CD8-positive, alpha-beta memory T cell (primary cell): ENCODE measurements at regions not wholly inside any gene's neighbourhood (a gene's known extent, or its start where the extent isn't known, plus 50 kb on each side); places are given as distances from the start of the nearest gene placed in this dataset.
A peak's percentile ranks its signal among the peaks of the same experiment; 100 is the strongest.

ENCODE experiments used
- CTCF ChIA-PET: fragments of 350-600 bp; sonication (Branson Sonifier 250); formaldehyde crosslinking; loops from one replicate; lab custom pipeline; 2021; ENCODE audit warnings: antibody characterized with exemption; lab: Charles Lee
- POLR2A ChIA-PET: fragments of 350-600 bp; sonication (Branson Sonifier 250); formaldehyde crosslinking; loops from one replicate; lab custom pipeline; 2021; ENCODE audit warnings: antibody characterized with exemption; lab: Charles Lee
- DNase-seq, 5 donors: peaks; one replicate each; pipeline versions ENCODE4 v3.0.0 to v3.0.0-alpha.2; 2020 to 2022; ENCODE audit warnings: mixed read lengths in 1 of 5
- H3K27ac ChIP-seq: one replicate; pipeline ENCODE4 v1.7.0; 2013; ENCODE audit warnings: low read depth, mild to moderate bottlenecking, low read length, moderate library complexity
- H3K27me3 ChIP-seq: 2 replicates; pipeline ENCODE4 v1.7.0; 2013; ENCODE audit warnings: low read length, mild to moderate bottlenecking; ENCODE audit not compliant: insufficient read depth, poor library complexity, severe bottlenecking
- H3K36me3 ChIP-seq: 2 replicates; pipeline ENCODE4 v1.7.0; 2013; ENCODE audit warnings: mild to moderate bottlenecking, low read length, moderate library complexity; ENCODE audit not compliant: insufficient read depth
- H3K4me1 ChIP-seq: 2 replicates; pipeline ENCODE4 v1.7.0; 2013; ENCODE audit warnings: mild to moderate bottlenecking, low read length, moderate library complexity; ENCODE audit not compliant: insufficient read depth
- H3K4me3 ChIP-seq: 2 replicates; pipeline ENCODE4 v1.7.0; 2013; ENCODE audit warnings: mild to moderate bottlenecking, low read length
- H3K9me3 ChIP-seq: 2 replicates; pipeline ENCODE4 v1.7.0; 2013; ENCODE audit warnings: mild to moderate bottlenecking, low read length
- H3K27ac Mint-ChIP-seq, 8 donors: one replicate each; pipeline ENCODE4 v1.8.0; 2020 to 2021; ENCODE audit warnings: mixed read lengths in 8 of 8, mild to moderate bottlenecking in 6 of 8, inconsistent platforms in 3 of 8, moderate library complexity in 3 of 8
- H3K27me3 Mint-ChIP-seq, 2 donors: one replicate each; pipeline ENCODE4 v1.8.0; 2020 to 2021; ENCODE audit warnings: mixed read lengths in 2 of 2, mild to moderate bottlenecking in 1 of 2, moderate library complexity in 1 of 2
- H3K36me3 Mint-ChIP-seq, 3 donors: one replicate each; pipeline ENCODE4 v1.8.0; 2020 to 2021; ENCODE audit warnings: mixed read lengths in 3 of 3, inconsistent platforms in 1 of 3, mild to moderate bottlenecking in 1 of 3
- H3K4me1 Mint-ChIP-seq, 3 donors: one replicate each; pipeline ENCODE4 v1.8.0; 2020 to 2021; ENCODE audit warnings: mixed read lengths in 3 of 3, inconsistent platforms in 1 of 3, mild to moderate bottlenecking in 1 of 3
- H3K4me3 Mint-ChIP-seq, 7 donors: one replicate each; pipeline ENCODE4 v1.8.0; 2020 to 2021; ENCODE audit warnings: mixed read lengths in 7 of 7, mild to moderate bottlenecking in 6 of 7, moderate library complexity in 4 of 7, inconsistent platforms in 2 of 7
- H3K9me3 Mint-ChIP-seq, 5 donors: one replicate each; pipeline ENCODE4 v1.8.0; 2020 to 2022; ENCODE audit warnings: mixed read lengths in 5 of 5, mild to moderate bottlenecking in 3 of 5, moderate library complexity in 2 of 5, inconsistent platforms in 1 of 5

DNA sequence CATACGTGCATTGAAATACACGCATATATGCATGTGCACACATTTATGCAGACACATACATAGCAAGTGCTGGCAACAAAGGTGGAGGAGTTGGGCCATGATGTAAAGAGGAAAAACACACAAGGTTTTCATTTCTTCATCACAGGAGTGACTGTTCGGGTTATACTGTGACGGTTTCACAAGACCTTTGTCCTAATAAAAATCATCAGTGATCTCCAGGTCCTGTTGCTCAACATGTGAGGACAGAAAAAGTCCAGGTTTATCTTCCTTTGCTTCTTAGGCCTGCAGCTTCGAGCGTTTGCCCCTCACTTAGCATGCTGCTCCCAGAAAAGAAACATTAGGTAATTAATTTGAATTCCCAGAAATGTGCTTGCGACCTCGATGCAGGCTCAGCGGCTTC, 1260.0 kb upstream of the TMEM132C start:
- Mint-ChIP-seq H3K4me3 (no peak overlapping the region), H3K27ac (no peak overlapping the region), H3K4me1 (no peaks in the 10 kb centered on the region), H3K36me3 (no peaks in the 10 kb centered on the region), H3K27me3 (peaks cover 1 to 5% of the 10 kb centered on the region in 2 donors), H3K9me3 (peaks cover 0 to 1% (median 0%) of the 10 kb centered on the region in 5 donors)
- Histone ChIP-seq H3K4me1 (no peaks in the 10 kb centered on the region), H3K36me3 (no peaks in the 10 kb centered on the region), H3K27ac (no peak overlapping the region), H3K4me3 (no peak overlapping the region), H3K27me3 (no peaks in the 10 kb centered on the region), H3K9me3 (no peaks in the 10 kb centered on the region)
- ChIA-PET CTCF (no interaction called here), POLR2A (no interaction called here)
- DNase-seq = no peak

DNA sequence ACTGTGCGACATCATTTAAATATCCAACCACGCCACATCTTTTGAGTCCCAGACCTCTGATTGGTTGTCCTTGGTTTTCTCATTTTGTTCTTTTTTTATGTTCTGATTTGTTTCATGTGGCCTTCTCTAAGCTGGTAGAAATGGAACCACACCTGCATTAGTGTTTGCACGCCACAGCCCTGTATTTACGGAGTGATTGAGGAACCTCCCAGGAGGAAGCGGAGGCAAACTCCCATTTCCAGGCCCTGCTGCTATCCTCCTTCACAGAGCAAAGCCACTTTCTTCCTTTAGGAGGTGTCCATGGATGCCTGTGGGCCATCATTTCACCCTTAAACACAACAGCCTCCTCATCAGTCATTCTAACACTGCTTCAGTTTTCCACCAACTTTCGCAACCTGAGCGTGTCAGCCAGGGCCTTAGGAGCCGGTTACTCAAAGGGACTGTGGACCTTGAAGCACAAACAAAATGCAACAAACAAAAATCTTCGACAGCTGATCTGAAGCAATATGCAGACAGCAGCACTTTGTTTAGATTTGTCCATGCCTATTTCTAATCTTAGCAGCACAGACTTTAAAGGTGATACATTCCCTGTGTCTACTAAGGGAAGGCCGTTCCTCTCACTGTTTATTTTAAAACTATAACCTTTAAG, 1258.1 kb upstream of the TMEM132C start:
- no peaks in the 10 kb centered on the region for H3K4me1 ChIP-seq
- no peak for DNase-seq
- no peaks in the 10 kb centered on the region for H3K36me3 ChIP-seq
- no peaks in the 10 kb centered on the region for H3K27me3 ChIP-seq
- H3K27ac ChIP-seq = no peak overlapping the region
- POLR2A ChIA-PET = no interaction called here
- Mint-ChIP-seq H3K27ac (no peak overlapping the region), H3K4me1 (no peaks in the 10 kb centered on the region), H3K9me3 (peaks cover 0 to 4% (median 0%) of the 10 kb centered on the region in 5 donors), H3K36me3 (no peaks in the 10 kb centered on the region), H3K27me3 (peaks cover 0 to 10% of the 10 kb centered on the region in 2 donors), H3K4me3 (no peak overlapping the region)
- no peak overlapping the region for H3K4me3 ChIP-seq
- no peaks in the 10 kb centered on the region for H3K9me3 ChIP-seq
- CTCF ChIA-PET = no interaction called here

DNA sequence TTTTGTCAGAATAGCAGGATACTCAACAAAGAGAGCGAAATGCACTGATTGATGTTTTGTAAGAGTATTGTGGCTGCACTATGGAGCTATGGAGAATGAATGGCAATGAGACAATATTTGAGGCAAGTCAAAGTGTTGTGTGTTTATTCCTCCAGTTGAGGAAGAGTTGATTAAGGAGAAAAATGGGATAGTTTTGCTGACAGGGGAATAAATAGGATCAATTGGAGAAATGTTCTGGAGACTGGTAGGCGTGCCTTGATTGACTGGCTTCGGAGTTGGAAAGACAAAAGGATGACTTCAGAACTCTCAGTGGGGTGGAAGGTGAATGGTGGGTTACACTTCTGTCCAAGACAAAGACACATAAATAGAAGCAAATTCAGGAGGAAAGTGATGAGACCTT, 1254.9 kb upstream of the TMEM132C start:
- Mint-ChIP-seq H3K27ac (no peak overlapping the region), H3K4me1 (no peaks in the 10 kb centered on the region), H3K27me3 (peaks cover 0 to 10% of the 10 kb centered on the region in 2 donors), H3K9me3 (peaks cover 0 to 4% (median 0%) of the 10 kb centered on the region in 5 donors), H3K4me3 (no peak overlapping the region), H3K36me3 (no peaks in the 10 kb centered on the region)
- Histone ChIP-seq H3K27me3 (no peaks in the 10 kb centered on the region), H3K4me1 (no peaks in the 10 kb centered on the region), H3K4me3 (no peak overlapping the region), H3K9me3 (no peaks in the 10 kb centered on the region), H3K36me3 (no peaks in the 10 kb centered on the region), H3K27ac (no peak overlapping the region)
- no peak for DNase-seq
- POLR2A ChIA-PET = no interaction called here
- CTCF ChIA-PET = no interaction called here

DNA sequence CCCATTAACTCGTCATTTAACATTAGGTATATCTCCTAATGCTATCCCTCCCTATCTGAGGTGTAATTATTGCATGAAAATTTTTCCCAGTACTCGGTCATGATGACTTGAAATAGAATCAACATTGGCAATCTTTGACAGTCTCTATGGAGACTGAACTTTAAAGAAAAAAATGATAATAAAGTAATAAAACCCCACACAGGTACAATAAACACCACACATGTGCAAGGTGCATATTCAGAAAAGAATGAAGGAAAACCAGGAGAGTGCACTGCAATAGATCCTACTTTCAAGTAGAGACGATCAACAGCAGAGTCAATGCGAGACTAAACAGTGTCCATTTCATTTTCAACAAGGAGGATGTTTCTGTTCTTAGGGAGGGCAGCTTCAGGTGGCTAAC, 1253.8 kb upstream of the TMEM132C start:
- Mint-ChIP-seq H3K27me3 (peaks cover 0 to 10% of the 10 kb centered on the region in 2 donors), H3K4me1 (no peaks in the 10 kb centered on the region), H3K4me3 (no peak overlapping the region), H3K27ac (peak overlapping the region in 1 of 8 donors; percentile 58), H3K36me3 (no peaks in the 10 kb centered on the region), H3K9me3 (peaks cover 0 to 4% (median 0%) of the 10 kb centered on the region in 5 donors)
- Histone ChIP-seq H3K27ac (no peak overlapping the region), H3K4me3 (no peak overlapping the region), H3K4me1 (no peaks in the 10 kb centered on the region), H3K36me3 (no peaks in the 10 kb centered on the region), H3K9me3 (no peaks in the 10 kb centered on the region), H3K27me3 (no peaks in the 10 kb centered on the region)
- no peak for DNase-seq
- ChIA-PET POLR2A (no interaction called here), CTCF (no interaction called here)

DNA sequence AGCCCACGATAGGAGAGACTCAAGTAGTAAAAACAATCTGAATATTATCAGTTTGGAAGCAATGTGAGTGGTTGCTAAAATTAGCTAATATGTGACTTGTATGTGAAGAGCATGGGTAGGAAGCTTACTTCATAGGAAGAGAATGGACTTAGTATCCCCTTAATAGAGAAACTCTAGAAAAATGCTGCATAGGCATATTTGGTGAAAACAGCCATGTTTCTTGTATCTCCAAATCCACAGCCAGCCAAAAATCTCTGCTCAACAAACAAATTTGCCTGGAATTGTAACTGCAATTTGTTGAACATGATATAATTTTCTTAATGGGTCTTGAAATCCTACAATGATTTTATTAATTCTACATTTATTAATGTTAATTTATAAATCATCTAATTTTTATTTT, 1252.9 kb upstream of the TMEM132C start:
- Mint-ChIP-seq H3K9me3 (peaks cover 0 to 4% (median 0%) of the 10 kb centered on the region in 5 donors), H3K4me1 (no peaks in the 10 kb centered on the region), H3K4me3 (no peak overlapping the region), H3K36me3 (no peaks in the 10 kb centered on the region), H3K27me3 (peaks cover 1 to 10% of the 10 kb centered on the region in 2 donors), H3K27ac (no peak overlapping the region)
- no peaks in the 10 kb centered on the region for H3K9me3 ChIP-seq
- CTCF ChIA-PET = no interaction called here
- no peak overlapping the region for H3K27ac ChIP-seq
- no peaks in the 10 kb centered on the region for H3K27me3 ChIP-seq
- no peaks in the 10 kb centered on the region for H3K4me1 ChIP-seq
- DNase-seq = no peak
- POLR2A ChIA-PET = no interaction called here
- H3K4me3 ChIP-seq = no peak overlapping the region
- no peaks in the 10 kb centered on the region for H3K36me3 ChIP-seq

DNA sequence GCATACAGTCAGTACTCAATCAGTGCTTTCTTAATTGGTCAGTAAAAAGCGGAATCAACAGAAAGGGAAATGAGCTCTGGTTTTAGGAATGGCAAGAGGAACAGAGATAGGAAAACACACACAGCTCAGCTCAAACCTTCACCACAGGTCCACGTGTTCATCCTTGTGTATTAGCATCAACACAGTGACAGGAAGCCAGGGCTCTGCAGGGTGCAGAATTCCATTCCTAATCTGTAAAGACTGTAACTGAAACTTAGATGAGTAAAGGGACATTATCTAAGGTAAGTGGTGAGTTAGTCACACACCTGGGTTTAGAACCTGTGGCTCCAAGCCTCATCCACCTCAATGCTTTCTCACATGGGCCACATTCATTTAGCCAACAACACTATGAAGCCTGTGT, 1242.2 kb upstream of the TMEM132C start:
- no peaks in the 10 kb centered on the region for H3K9me3 Mint-ChIP-seq
- H3K36me3 Mint-ChIP-seq = no peaks in the 10 kb centered on the region
- Histone ChIP-seq H3K4me3 (no peak overlapping the region), H3K9me3 (no peaks in the 10 kb centered on the region), H3K36me3 (no peaks in the 10 kb centered on the region), H3K27me3 (no peaks in the 10 kb centered on the region), H3K27ac (no peak overlapping the region), H3K4me1 (no peaks in the 10 kb centered on the region)
- ChIA-PET CTCF (no interaction called here), POLR2A (no interaction called here)
- no peaks in the 10 kb centered on the region for H3K4me1 Mint-ChIP-seq
- no peak for DNase-seq
- H3K27ac Mint-ChIP-seq = no peak overlapping the region
- no peak overlapping the region for H3K4me3 Mint-ChIP-seq
- peaks cover 5 to 23% of the 10 kb centered on the region in 2 donors for H3K27me3 Mint-ChIP-seq

DNA sequence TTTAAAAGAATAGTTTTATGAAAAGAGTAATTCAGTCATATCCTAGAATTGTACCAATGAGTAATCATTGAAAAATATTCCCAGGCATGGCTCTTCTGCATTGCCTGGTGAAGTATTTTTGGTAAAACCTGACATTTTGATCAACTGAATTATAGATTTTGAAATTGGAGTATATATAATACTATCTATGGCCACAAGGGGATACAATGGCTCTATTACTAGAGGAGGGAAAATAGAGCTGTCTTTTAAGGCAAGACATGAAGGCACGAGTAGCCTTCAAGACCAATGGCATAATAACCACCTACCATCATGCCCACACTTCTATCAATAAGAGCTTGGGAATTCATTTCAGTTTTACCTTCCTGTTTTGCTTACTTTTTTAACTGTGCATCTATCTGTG, 1241.4 kb upstream of the TMEM132C start:
- H3K4me1 ChIP-seq = no peaks in the 10 kb centered on the region
- ChIA-PET CTCF (no interaction called here), POLR2A (no interaction called here)
- no peaks in the 10 kb centered on the region for H3K36me3 ChIP-seq
- H3K4me3 ChIP-seq = no peak overlapping the region
- H3K27me3 ChIP-seq = no peaks in the 10 kb centered on the region
- Mint-ChIP-seq H3K4me1 (no peaks in the 10 kb centered on the region), H3K4me3 (no peak overlapping the region), H3K27ac (no peak overlapping the region), H3K27me3 (peaks cover 5 to 23% of the 10 kb centered on the region in 2 donors), H3K36me3 (no peaks in the 10 kb centered on the region), H3K9me3 (peaks cover 0 to 2% (median 0%) of the 10 kb centered on the region in 5 donors)
- no peak overlapping the region for H3K27ac ChIP-seq
- H3K9me3 ChIP-seq = no peaks in the 10 kb centered on the region
- no peak for DNase-seq

DNA sequence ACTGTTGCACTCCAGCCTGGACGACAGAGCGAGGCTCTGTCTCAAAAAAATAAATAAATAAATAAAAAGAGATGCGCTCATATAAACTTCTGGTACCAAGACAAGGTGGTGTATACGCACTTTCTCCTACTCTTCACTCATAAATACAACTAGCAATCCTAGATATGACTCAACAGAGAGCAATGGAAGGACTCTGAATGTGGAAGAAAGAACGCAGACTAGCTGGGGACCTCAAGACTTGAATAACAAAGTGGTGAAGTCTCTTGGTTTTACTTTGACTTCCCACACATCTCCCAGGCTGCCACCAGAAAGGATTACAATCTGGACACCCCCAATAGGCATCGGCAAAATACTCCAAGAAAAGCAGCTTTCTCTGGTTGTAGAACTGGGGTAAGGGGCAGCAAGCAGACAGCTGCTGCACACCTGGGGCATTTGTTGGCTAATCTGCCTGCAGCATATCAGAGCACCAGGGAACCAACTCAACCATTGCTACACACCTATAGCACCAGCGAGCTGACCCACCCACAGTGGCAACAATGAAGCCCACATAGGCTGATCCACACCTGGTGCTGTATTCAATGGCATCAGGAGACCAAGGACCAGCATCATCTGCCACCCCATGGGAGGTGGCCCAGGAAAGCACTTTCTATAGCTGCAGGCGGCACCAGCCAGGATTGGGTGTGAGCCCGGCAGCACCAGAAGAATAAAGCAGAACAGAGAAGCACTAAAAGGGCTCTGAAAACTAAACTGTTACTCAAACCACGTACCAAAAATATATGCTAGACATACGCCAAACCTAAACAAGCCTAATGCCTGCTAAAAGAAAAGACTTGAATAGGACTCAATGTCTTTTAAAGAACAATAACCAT, 1231.7 kb upstream of the TMEM132C start:
- no peak overlapping the region for H3K27ac Mint-ChIP-seq
- no peaks in the 10 kb centered on the region for H3K36me3 Mint-ChIP-seq
- ChIA-PET CTCF (no interaction called here), POLR2A (no interaction called here)
- no peak for DNase-seq
- H3K9me3 ChIP-seq = no peaks in the 10 kb centered on the region
- no peaks in the 10 kb centered on the region for H3K4me1 Mint-ChIP-seq
- no peaks in the 10 kb centered on the region for H3K9me3 Mint-ChIP-seq
- H3K4me3 Mint-ChIP-seq = no peak overlapping the region
- no peaks in the 10 kb centered on the region for H3K36me3 ChIP-seq
- H3K4me1 ChIP-seq = no peaks in the 10 kb centered on the region
- H3K27me3 Mint-ChIP-seq = peaks cover 2 to 5% of the 10 kb centered on the region in 2 donors
- no peak overlapping the region for H3K4me3 ChIP-seq
- H3K27me3 ChIP-seq = no peaks in the 10 kb centered on the region
- H3K27ac ChIP-seq = no peak overlapping the region
